ENCODE measurements at regions not wholly inside any gene's neighbourhood (a gene's known extent, or its start where the extent isn't known, plus 50 kb on each side); places are given as distances from the start of the nearest gene placed in this dataset.

- no peak for DNase-seq
Measured at GRCh38 chr4:122027203-122027602, 75.3 kb upstream of the TRPC3 start.

GRCh38 chr4:122017296-122017695 lies 65.4 kb upstream of the TRPC3 start:
- DNase-seq, result no peak

- no peak for DNase-seq
Measured at GRCh38 chr4:122015203-122015602, 63.3 kb upstream of the TRPC3 start.

GRCh38 chr4:122012735-122013134 lies 60.9 kb upstream of the TRPC3 start:
- no peak for DNase-seq

- DNase-seq, result no peak
Measured at GRCh38 chr4:122010610-122011009, 58.8 kb upstream of the TRPC3 start.

GRCh38 chr4:122009524-122009923 lies 57.7 kb upstream of the TRPC3 start:
- DNase-seq, result no peak

- DNase-seq, result no peak
Measured at GRCh38 chr4:122007016-122007415, 55.2 kb upstream of the TRPC3 start.

GRCh38 chr4:122005064-122005755 lies 53.4 kb upstream of the TRPC3 start:
- no peak for DNase-seq

- DNase-seq, result no peak
Measured at GRCh38 chr4:122003335-122003734, 51.5 kb upstream of the TRPC3 start.

Data from NCI-H524 treated with DMSO at 0.1 percent for 48 hours (cell line).